ENCODE measurements at regions not wholly inside any gene's neighbourhood (a gene's known extent, or its start where the extent isn't known, plus 50 kb on each side); places are given as distances from the start of the nearest gene placed in this dataset.

DNA sequence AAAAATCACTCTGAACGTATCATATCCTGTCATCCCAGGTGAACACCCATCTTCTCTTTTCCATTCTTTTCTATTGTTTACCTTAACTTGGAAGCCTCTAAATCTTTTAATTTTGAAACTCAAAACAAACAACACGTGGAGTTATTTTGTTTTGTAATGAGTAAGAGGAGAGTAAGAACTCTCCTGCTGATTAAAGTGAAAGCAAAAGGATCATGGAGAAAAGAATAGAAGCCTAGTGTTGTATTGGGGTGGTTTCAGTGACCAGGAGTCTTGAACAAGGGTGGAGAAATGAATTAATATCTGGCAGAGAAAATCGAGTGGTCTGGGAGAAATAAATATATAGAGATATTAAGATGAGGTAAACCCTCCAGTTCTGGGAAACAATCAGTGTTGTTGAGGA is 237.4 kb upstream of the UGT8 start:
- Histone ChIP-seq H3K9ac (no peak overlapping the region), H3K27ac (no peak overlapping the region), H3K4me3 (no peak overlapping the region), H3K9me3 (ENCODE audit: low read depth) (no peaks in the 10 kb centered on the region), H2AFZ (replicated peaks) (no peak overlapping the region), H3K27me3 (no peaks in the 10 kb centered on the region), H3K36me3 (no peaks in the 10 kb centered on the region), H3K4me2 (no peak overlapping the region), H3K4me1 (peaks cover 3% of the 10 kb centered on the region), H3K79me2 (ENCODE audit: low read depth) (no peaks in the 10 kb centered on the region), H3F3A (ENCODE audit: low read depth) (no peaks in the 10 kb centered on the region), H4K20me1 (ENCODE audit: low read depth) (no peaks in the 10 kb centered on the region)
- Mint-ChIP-seq H3K4me3 (no peak overlapping the region), H3K36me3 (no peaks in the 10 kb centered on the region), H3K27ac (no peak overlapping the region), H3K9me3 (no peaks in the 10 kb centered on the region), H3K4me1 (no peaks in the 10 kb centered on the region), H3K27me3 (ENCODE audit: insufficient read depth, low read depth) (no peaks in the 10 kb centered on the region)
- TF ChIP-seq CTCF (IDR thresholded peaks at IDR 0.05): no peak
- no peak for TF ChIP-seq EZH2phosphoT487 (IDR thresholded peaks at IDR 0.05)
- TF ChIP-seq EZH2 (IDR thresholded peaks at IDR 0.05): no peak
- DNase-seq (ENCODE audit: low spot score): no peak

GRCh38 chr4:114364857-114365256 is 233.8 kb upstream of the UGT8 start:
- TF ChIP-seq CTCF (IDR thresholded peaks at IDR 0.05) (no peak), EZH2 (IDR thresholded peaks at IDR 0.05) (no peak), EZH2phosphoT487 (IDR thresholded peaks at IDR 0.05) (no peak)
- no peaks in the 10 kb centered on the region for H3K27me3 Mint-ChIP-seq (ENCODE audit: insufficient read depth, low read depth)
- no peak for DNase-seq (ENCODE audit: low spot score)
- H3K9ac ChIP-seq: no peak overlapping the region
- H3K4me2 ChIP-seq: no peak overlapping the region
- no peaks in the 10 kb centered on the region for H3K4me1 Mint-ChIP-seq
- H3K36me3 ChIP-seq: no peaks in the 10 kb centered on the region
- no peaks in the 10 kb centered on the region for H3K9me3 Mint-ChIP-seq
- no peaks in the 10 kb centered on the region for H4K20me1 ChIP-seq (ENCODE audit: low read depth)
- H3K27ac ChIP-seq: no peak overlapping the region
- H3K4me1 ChIP-seq: peaks cover 3% of the 10 kb centered on the region
- H2AFZ ChIP-seq (replicated peaks): no peak overlapping the region
- no peak overlapping the region for H3K27ac Mint-ChIP-seq
- no peak overlapping the region for H3K4me3 Mint-ChIP-seq
- no peaks in the 10 kb centered on the region for H3K79me2 ChIP-seq (ENCODE audit: low read depth)
- no peaks in the 10 kb centered on the region for H3K27me3 ChIP-seq
- H3K4me3 ChIP-seq: no peak overlapping the region
- no peaks in the 10 kb centered on the region for H3K9me3 ChIP-seq (ENCODE audit: low read depth)
- H3F3A ChIP-seq (ENCODE audit: low read depth): no peaks in the 10 kb centered on the region
- no peaks in the 10 kb centered on the region for H3K36me3 Mint-ChIP-seq

DNA sequence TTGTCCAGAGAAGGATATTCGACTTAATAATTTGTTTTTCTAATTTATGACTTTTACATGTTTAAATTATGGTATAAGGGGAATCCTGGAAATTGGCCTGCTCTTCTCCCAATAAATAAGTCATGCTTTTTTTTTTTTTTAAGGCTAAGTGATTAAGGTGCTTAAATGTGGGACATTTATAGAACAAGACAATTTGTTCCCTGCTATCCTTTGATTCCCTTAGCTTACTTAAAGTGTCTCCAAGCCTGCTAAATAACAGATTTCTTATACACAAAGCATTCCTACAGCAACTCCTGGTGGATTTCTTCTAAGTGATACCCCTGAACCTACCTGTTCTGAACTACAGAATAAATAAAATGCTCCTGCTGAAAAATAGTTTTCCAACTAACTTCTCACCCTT is 233.0 kb upstream of the UGT8 start:
- no peak overlapping the region for H3K4me3 ChIP-seq
- no peaks in the 10 kb centered on the region for H3K36me3 ChIP-seq
- H3K79me2 ChIP-seq (ENCODE audit: low read depth): no peaks in the 10 kb centered on the region
- H3K4me1 ChIP-seq: peaks cover 3% of the 10 kb centered on the region
- Mint-ChIP-seq H3K4me1 (no peaks in the 10 kb centered on the region), H3K9me3 (no peaks in the 10 kb centered on the region), H3K36me3 (no peaks in the 10 kb centered on the region), H3K4me3 (no peak overlapping the region), H3K27ac (no peak overlapping the region), H3K27me3 (ENCODE audit: insufficient read depth, low read depth) (no peaks in the 10 kb centered on the region)
- no peak overlapping the region for H3K4me2 ChIP-seq
- no peaks in the 10 kb centered on the region for H3F3A ChIP-seq (ENCODE audit: low read depth)
- H3K27me3 ChIP-seq: no peaks in the 10 kb centered on the region
- DNase-seq (ENCODE audit: low spot score): no peak
- no peaks in the 10 kb centered on the region for H4K20me1 ChIP-seq (ENCODE audit: low read depth)
- TF ChIP-seq EZH2phosphoT487 (IDR thresholded peaks at IDR 0.05) (no peak), CTCF (IDR thresholded peaks at IDR 0.05) (no peak), EZH2 (IDR thresholded peaks at IDR 0.05) (no peak)
- no peak overlapping the region for H3K27ac ChIP-seq
- H3K9ac ChIP-seq: no peak overlapping the region
- no peak overlapping the region for H2AFZ ChIP-seq (replicated peaks)
- no peaks in the 10 kb centered on the region for H3K9me3 ChIP-seq (ENCODE audit: low read depth)

DNA sequence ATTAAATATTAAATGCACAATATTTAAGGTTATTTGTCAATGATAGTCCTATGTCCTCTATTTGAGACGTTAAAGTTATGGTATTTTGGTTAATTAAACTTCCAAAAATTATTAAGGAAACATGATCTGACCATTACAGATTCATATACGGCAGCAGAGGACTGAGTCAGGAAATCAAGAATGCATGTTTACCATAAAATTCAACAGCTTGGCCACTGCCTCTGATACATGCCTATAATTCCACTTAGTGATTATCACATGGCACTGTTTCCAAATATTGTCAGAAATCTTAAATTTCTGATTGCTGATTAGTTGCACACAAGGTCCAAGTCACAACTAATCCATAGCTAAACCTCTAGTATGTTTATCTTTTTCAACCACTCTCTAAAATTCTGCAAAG is 232.2 kb upstream of the UGT8 start:
- Mint-ChIP-seq H3K9me3 (no peaks in the 10 kb centered on the region), H3K36me3 (no peaks in the 10 kb centered on the region), H3K4me1 (no peaks in the 10 kb centered on the region), H3K27me3 (ENCODE audit: insufficient read depth, low read depth) (no peaks in the 10 kb centered on the region), H3K27ac (no peak overlapping the region), H3K4me3 (no peak overlapping the region)
- TF ChIP-seq CTCF (IDR thresholded peaks at IDR 0.05) (no peak), EZH2phosphoT487 (IDR thresholded peaks at IDR 0.05) (no peak), EZH2 (IDR thresholded peaks at IDR 0.05) (no peak)
- no peak overlapping the region for H2AFZ ChIP-seq (replicated peaks)
- H3K27ac ChIP-seq: no peak overlapping the region
- no peak overlapping the region for H3K4me3 ChIP-seq
- no peaks in the 10 kb centered on the region for H3K9me3 ChIP-seq (ENCODE audit: low read depth)
- H3K4me2 ChIP-seq: no peak overlapping the region
- H3K36me3 ChIP-seq: no peaks in the 10 kb centered on the region
- H3K4me1 ChIP-seq: peaks cover under 1% of the 10 kb centered on the region
- no peaks in the 10 kb centered on the region for H3F3A ChIP-seq (ENCODE audit: low read depth)
- no peak overlapping the region for H3K9ac ChIP-seq
- H3K27me3 ChIP-seq: no peaks in the 10 kb centered on the region
- no peak for DNase-seq (ENCODE audit: low spot score)
- no peaks in the 10 kb centered on the region for H4K20me1 ChIP-seq (ENCODE audit: low read depth)
- H3K79me2 ChIP-seq (ENCODE audit: low read depth): no peaks in the 10 kb centered on the region
